SK-N-DZ (cell line): ENCODE measurements at regions not wholly inside any gene's neighbourhood (a gene's known extent, or its start where the extent isn't known, plus 50 kb on each side); places are given as distances from the start of the nearest gene placed in this dataset.

Experiments
- DNase-seq: peaks from one replicate; pipeline ENCODE4 v3.0.0-alpha.2; 2015; ENCODE audit warnings: low spot score

DNA sequence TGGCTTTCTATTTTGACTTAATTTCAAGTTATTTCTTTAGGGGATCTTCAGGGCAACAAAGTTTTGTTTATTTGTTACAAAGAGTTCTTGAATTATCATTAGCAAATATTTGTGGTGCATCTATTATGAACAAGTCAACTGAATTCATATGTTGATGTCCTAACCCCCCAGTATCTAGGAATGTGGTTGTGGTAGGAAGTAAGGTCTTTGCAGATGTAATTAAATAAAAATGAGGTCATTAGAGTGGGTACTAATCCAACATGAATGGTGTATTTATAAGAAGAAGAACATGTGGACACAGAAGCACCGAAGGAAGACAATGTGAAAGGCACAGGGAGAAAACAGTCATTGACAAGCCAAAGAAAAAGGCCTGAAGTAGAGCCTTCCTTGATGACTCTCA, 474.0 kb upstream of the DAB2 start:
- DNase-seq: no peak

DNA sequence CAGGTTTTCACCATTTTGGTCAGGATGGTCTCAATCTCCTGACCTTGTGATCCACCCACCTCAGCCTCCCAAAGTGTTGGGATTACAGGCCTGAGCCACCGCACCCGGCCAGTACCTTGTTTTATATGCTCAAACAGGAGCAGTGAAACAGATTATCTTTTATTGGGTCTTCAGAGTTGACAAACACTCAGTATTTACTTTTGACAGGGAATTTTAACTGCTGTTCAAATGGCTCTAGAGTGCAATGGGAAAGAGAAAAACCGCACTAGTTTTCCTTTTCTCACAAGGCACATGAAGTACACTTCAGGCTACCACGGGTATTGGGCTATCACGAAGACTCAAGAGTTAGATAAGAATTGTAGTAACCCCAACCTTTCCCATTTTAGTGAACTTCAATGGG, 471.9 kb upstream of the DAB2 start:
- DNase-seq: no peak

DNA sequence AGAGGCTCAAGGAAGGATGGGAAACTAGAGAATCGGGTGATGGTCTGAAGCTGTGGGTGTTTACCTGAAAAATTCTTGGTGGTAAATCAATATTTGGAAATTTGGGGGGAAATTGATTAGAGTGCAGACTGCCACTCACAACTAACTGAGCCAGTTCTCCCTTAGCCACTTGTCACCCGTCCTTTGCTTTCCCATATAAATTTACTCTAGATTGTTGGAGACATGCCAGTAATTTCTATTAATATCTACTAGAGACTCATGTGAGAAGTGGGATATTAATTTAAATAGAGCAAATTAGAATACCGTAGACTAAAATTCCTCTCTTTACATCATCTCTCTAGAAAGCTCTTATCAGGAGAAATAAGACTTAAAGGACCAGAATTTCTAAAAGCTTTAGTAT, 471.3 kb upstream of the DAB2 start:
- no peak for DNase-seq

DNA sequence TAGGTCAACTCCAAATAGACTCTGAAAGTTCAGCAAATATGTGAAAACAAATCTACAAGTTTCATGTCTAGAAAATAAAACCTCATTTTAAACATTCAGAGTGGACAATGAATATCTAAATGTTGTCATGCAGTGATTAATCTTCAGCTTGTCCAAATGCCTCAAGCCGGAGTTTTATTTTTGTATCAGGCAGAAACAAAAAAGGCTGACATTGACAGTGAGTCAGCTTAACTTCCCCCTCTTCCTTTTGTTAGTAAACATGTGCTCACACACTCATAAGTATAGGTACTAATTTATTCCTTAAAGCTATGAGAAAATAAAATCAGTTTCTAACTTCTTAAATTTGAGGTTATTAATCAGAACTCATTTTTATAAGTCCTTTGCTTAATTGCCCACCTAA, 467.9 kb upstream of the DAB2 start:
- no peak for DNase-seq

DNA sequence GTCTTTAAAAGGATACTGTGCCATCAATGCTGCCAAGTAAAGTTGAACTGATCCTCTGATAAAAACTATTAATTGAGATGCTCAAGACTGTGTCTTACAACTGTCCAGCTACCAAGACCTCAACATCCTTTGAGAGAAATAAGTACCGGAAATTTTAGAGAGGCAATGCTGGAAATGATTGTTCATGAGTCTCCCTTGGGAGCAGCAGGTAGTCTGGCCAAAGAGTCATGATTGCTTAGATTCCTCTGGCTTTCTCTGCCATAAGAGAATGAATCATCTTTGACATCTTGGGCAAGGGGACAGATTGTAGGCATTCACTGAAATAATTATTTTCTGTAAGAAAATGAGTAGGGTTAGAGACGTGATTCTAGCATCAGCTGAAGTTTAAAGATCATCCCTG, 466.6 kb upstream of the DAB2 start:
- DNase-seq: no peak

DNA sequence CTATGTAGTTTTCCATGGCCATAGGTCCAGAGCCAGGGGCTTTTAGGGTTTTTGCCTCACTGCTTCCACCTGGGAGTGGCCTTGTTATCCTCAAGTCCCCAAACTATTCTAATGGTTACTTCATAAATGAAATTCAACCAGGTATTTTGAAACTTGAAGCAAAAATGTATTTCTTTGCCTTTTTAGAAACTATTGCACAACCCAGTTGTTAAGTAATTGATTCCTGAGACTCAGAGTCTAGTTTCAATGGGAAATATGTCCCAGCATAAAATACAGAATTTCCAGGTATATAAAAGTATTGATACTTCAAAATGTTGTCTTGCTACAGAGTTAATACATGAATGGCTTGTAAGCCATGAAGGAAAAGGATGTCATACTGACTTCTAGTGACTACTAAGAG, 456.2 kb upstream of the DAB2 start:
- DNase-seq: no peak

DNA sequence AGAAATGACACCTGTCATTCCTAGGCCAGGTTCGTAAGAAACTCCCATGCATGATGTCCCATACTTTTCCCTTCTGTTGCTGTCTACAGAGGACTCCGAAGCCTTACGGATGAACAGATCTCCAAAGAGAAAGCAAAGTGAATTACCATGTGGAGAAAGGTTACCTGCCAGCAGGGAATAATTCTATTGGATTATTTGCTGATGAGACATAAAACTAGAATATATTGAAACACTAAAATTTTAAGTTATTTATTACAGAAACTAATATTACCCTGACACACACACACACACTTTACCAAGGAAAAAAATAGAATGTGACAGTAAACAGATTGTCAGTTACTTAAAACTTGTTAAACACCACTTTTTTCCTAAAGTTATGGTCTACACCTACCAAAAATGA, 452.7 kb upstream of the DAB2 start:
- no peak for DNase-seq

DNA sequence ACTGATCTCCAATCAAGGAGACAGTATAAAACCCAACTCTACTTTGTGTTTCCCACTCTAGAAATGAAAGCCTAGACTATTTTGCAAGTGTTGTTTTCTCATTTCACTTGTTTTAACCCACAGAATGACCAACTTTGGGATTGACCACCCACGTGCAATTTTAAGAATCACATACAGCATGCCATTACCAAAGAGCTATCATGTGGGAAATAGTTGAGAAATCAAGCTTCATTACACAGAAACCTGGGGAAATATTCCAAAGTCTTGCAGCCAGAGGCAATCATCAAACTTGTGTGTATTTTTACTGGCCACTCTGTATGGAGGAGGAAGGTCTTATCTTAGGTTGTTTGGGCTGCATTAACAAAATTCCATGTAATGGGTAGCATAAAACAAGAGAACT, 451.4 kb upstream of the DAB2 start:
- no peak for DNase-seq

DNA sequence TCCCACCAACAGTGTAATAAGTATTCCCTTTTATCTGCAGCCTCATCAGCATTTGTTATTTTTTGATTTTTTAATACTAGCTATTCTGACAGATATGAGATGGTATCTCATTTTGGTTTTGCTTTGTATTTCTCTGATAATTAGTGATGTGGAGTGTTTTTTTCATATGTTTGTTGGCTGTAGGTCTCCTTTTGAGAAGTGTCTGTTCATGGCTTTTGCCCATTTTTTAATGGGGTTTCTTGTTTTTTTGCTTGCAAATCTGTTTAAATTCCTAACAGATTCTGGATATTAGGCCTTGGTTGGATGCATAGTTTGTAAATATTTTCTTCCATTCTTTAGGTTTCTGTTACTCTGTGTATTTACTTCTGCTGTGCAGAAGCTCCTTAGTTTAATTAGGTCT, 445.4 kb upstream of the DAB2 start:
- no peak for DNase-seq

DNA sequence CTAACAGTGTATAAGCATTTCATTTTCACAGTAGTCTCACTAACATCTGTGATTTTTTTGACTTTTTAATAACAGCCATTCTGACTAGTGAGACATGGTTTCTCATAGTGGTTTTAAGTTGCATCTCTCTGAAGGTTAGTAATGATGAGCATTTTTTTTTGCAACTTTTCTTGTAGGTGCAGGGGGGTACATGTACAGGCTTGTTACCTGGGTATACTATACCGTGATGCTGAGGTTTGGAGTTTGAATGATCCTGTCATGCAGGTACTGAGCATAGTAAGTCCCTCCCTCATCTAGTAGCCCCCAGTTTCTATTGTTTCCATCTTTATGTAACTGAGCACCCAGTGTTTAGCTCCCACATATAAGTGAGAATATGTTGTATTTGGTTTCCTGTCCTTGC, 444.6 kb upstream of the DAB2 start:
- DNase-seq: no peak

DNA sequence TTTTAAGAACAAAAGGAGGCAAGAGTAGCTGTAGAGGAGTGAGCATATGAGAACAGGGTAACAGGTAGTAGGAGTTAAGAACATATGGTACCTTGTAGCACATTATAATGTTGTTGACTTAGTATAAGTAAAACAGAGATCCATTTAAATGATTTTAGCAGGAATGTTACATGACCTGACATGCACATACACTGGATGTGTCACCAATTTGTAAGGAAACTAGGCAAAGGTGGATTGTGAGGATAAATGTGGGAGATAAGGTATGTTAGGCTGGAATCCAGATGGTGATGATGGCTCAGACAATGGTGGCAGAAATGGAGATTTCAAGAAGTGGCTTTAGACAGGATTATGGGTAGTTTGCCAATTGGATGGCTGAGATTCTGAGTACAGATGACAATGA, 443.1 kb upstream of the DAB2 start:
- DNase-seq: no peak

DNA sequence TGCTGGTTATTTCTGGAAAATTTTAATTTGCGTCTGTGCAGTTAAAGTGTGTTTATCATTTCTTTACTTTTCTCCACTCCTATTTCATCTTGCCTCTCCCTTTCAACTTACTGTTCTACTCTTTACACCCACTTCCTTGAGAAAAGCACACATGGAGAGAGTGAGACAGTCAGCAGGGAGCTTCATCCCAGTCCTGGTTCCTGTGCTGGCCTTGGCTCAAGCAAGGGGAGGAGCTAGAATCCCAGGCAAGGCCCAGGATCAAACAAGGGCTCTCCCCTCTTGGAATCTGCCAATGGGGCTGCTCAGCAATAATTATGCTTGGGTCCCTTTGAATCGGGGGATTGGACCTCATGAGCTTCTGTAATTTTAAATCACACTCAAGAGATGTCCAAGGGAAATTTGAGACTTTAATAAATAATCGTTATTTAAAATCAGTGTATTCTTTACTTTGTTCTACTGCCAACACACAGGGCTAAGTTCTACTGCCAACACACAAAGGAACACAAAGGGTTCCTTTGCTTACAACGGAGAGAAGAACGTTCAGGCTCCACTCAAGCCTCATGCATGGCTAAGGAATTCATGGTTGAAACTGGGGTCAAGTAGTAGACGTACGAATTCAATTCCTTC, 439.3 kb upstream of the DAB2 start:
- DNase-seq: no peak

DNA sequence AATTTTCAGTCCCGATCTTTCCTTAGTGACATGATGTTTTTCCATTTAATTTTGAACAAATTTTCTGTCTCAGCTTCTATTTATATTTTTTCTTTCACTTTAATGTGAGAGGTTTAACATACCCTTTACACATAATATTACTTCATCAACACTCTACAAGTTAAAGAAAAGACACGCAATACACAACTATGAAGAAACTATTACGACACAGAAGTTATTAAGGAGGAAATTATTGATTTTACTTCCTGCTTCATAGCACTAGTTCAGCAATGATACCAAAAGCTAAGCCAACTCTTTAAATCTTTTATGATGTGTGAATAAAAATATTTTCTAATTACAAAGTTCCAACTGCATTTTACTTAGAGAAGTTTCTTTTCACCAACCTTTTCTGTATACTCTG, 432.3 kb upstream of the DAB2 start:
- no peak for DNase-seq

DNA sequence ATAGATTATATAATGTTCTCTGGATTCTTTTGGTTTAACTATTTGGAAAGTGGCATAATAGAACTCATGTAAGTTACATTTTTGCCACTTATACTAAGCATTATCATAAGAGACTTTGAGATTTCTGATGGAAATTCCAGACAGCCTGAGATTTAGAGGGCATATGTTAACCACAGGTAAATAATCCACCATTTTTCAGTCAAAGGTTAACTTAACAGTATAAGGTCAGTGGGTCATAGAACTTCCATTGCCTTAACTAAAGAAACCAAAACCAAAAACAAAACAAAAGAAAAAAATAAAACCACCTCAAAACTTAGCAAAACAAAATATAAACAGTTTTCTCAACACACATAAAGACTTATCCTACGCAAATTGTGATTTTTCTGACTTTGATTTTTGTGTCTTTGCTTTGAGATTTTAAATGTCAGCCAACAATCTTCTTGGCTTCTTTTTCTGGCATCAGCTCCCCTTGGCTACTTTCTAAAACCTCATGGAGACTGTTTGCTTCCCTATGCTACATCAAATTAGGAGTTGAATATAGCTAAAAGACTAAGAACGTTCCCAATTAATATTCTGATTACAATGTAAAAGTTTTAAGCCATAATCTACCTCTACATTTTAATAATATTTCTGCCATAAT, 430.1 kb upstream of the DAB2 start:
- DNase-seq: no peak

DNA sequence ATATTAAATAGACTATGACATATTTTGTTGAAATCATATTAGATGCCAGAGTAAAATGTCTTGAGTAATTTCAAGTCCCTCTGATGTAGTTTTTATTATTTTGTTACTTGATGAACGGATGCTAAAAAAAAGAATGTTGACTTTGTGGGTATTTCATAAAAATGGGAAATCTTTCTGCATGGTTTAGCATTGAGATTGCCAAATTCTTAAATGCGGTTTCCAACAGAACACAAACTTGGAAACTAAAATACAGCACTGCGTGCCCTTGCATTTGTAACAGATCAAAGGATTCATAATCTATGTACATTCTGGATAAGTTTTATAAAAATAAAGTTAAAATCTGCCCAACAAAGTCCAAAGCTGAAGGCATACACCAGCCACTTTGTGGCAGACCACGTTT, 425.5 kb upstream of the DAB2 start:
- DNase-seq: no peak

DNA sequence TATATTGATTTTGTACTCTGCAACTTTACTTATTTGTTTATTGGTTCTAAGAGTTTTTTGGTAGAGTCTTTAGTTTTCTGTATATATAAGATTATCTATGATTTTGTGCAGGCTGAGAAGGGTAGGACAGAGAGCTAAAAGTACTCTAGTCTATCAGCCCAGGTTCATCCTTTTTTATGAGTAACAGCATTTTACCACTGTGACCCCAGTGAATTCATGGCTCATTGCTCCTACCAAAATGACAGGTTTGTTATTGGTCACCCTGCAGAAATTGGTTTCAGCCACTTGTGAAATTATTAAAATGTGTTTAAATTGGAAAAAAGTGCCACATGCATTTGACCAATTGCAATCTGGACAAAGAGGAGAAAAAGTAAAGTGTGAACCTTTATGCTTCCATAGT, 421.4 kb upstream of the DAB2 start:
- DNase-seq: no peak

DNA sequence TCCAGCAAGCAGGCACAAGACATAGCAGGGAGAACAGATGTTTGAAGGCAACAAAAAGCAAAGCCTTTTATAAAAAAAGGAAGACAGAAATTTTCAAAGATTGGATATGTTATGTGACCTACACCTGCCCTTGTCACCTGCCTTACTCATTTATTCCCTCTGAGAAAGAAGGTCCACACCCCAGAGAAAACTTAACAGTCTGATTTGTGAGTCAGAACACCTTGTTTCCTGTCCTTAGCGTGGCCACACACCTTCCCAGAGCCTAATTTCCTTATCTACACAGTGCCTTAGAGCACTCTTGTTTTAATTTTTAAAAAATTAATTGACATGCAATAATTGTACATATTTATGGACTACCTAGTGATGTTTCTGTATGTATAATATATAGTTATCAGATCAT, 419.0 kb upstream of the DAB2 start:
- no peak for DNase-seq

DNA sequence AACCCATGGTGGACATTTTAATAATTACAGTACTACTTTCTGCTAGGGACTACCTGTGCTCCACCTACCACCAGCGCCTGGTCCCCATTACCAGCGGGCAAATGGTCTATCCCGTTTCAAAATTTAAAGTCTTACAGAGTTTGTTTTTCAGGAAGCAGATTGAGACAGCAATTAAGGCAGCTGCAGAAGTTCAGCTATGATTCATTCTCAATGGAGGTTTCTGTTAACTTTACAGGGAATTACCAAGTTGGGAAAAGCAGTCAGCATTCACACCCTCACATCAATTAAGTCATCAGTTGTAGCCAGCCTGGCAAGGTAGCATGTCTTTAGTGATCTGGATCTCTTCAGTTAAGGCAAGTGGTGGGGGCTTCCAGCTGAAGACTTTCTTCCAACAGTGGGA, 410.6 kb upstream of the DAB2 start:
- DNase-seq: no peak

DNA sequence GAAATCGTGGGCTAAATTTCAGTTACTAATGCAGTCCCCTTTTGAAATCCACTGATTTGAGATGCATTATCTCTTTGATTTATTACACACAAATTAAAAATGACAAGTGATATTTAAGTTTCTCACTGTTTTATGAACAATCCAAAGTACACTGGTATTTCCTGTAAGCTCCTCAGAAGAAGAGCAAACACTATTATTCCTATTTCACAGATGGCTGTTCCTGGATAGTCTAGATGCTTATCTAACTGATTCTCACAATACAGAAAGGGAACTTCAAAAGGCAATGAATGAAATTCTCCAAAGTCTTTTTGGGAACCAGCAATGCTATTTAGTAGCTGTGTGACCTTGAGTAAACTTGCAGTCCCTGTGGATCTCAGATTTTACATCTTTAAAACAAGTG, 404.7 kb upstream of the DAB2 start:
- DNase-seq: no peak

DNA sequence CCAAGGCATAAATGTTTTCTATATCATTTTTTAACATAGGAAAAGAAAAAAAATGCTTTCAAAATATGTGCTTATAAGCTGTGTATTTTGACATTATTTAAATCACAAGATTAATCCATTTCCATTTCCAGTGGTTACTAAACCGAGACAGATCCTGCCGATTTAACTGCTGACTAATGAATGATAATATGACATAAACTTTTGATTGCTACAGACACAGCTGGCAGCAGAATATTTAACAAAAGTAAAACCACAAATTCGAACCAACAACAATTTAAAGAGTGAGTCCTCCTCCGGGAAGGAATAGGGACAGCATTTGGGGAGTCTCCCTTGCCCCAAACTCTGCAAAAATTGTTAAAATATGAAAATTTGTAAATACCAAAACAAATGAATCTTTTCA, 401.3 kb upstream of the DAB2 start:
- no peak for DNase-seq

DNA sequence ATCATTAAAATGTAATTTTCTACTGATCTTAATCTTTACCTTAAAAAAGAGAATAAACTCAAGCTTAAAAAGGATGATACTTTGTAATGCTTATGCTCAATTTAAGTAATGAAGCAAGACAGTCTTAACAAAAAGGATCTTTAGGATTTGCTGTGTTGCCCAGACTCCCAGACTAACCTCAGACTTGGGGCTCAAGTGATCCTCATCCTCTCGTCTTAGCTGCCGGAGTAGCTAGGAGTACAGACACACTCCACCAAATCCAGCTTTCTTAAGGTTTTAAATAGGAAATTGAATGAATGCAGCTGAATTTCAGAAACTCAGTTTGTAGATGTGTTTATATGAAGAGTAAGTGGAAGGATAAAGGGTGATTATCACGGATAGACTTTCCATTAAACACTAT, 400.5 kb upstream of the DAB2 start:
- DNase-seq: no peak

DNA sequence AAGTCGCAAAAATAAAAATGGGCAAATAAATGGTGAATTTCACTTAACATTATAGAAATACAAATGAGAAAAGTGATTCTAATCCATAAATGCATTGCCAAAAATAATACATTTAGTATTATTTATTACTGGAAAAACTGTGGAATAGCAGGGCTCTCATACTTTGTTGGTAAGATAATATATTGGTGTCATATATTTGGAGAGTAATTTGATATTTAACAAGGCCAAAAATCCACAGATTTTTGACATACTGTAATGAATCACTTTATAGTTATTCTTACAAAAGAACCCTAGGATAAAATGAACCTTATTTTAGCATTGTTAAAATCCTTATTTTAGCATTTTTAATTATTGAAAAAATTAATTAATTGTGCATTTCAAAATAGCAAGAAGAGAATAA, 397.2 kb upstream of the DAB2 start:
- DNase-seq: no peak

DNA sequence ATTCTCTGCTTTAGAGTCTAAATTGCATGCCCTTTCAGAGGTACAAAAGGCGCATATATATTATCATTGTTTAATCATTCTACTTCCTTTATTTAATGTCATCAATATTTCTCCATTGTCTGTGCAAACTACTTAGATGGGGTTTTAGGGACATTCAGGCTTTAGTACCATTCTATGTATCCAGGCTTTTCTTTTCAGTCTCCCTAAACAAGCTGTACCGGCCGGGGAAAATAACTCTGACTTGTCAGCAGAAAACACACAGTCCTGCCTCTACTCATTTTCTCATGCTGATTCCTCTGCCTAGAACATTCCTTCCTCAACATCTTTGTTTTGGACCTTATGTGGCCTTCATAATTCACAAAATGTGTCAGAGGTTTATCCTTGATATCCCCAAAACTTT, 392.1 kb upstream of the DAB2 start:
- no peak for DNase-seq

DNA sequence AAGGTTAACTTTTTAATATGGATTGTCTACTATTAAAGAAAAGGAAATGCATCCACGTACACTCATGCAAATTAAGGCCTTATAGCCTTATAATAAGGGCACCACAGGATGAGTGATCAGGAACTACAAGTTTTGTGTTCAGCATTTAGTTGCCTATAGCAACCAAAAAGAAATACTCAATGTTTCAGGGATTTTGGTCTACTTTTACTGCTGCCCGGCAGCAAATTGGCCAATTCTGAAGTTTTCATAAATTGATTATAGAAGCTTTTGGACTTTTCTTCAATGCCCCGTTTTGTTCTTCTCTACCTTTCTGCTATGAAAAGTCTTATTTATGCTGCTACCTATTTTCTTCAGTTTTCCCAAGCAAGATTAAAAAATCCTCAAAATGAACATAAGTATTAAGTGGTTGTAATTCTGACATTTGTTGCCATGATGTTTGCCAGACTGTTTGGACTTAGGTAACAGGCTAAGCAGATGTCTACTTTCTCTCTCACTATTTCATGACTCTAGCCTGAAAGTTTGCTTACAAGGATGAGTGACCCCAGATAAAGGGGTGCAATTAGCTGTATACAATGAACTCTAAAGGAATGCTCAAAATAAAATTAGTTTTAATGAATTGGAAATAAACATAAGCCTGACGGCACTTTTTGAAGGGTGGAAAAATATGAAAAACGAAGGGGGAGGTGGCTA, 391.5 kb upstream of the DAB2 start:
- DNase-seq: no peak
